Stimulated activated CD4-positive, alpha-beta T cell treated with anti-CD3 and anti-CD28 coated beads, TNF-alpha, amount 100 ng/mL, for 24 hours (primary cell): ENCODE measurements at regions not wholly inside any gene's neighbourhood (a gene's known extent, or its start where the extent isn't known, plus 50 kb on each side); places are given as distances from the start of the nearest gene placed in this dataset.
"Not testable (repeated sequence)": the region's sequence is repeated elsewhere in the genome, so short reads cannot be mapped to it uniquely, and the experiment has no call there.

Experiments used
- DNase-seq, 3 experiments: peaks; one replicate each; pipeline ENCODE4 v3.0.0-alpha.2; 2020; ENCODE audit warnings: low read depth in 3 of 3

DNA sequence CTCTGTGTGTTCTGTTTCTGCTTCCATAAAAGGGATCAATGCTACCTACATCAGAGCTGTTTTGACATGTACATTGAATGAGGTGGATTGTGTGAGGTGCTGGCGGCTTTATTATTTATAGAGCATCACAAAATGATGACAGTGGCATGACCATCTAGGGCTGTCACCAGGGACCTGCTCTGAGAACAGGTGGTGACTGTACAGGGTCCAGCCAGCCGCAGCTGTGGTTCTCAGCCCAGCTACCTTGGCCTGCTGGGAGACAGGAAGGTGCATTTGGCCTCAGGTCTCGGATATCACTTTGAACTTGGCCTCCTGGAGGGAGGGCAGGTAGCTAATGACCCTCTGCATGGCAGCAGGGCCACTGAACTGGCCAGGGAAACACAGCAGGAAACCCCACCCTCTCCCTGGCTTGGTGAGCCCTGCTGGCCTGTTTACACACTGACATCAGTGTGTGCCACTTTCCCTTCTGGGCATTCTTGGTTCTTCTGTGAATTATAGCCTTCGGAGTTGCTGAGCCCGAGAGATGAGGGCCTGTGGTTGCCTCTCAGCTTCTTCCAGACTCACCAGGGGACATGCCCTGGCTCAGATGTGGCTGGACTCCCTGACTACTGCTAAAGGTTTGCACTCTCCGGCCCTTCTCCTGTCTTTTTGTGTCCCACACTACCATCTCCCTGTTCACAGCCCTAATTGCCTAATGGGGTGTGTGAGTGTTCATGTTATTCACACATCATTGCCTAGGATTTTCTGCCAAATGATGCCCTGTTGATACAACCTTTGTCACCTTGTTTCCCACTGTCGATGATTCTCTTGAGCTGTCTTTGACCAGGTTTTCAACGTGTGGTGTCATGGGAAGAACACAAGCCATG is 109.2 kb upstream of the RAB12 start:
- DNase-seq: no peak

DNA sequence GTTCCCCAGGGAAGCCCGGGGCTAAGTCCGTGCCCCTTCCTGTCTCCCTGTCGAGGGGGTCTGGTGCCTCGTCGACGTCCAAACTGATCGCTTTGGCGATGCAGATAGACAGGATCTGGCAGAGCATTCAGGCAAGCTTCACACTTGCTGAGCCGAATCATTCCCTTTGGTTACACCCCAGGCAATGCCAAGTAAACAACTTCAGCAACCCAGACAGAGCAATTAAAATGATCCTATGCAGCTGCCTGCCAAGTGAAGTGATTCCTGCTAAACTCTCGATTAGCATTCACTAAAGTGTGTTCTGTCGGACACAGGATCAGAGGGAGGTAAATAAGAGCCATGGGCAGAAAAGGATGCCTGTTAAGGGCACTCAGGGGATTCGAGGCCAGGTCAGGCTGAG is 108.2 kb upstream of the RAB12 start:
- no peak for DNase-seq

DNA sequence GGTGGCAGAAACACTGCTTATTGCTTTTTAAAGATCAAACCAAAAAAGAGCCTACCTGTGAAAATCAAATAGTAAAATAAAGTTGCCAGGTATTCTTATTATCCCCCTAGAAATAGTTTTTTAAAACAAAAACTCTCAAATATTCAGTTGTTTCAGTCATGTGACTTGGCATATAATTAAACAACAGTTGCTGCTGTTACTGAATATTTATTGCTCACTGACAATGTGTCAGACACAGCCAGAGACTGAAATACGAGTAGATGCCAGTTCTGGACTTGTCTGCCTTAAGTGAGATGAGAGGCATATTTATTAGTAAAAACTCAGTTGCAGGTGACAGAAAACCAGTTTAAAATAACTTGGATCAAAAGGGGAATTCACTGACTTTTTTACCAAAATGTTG is 106.0 kb upstream of the RAB12 start:
- DNase-seq: no peak

DNA sequence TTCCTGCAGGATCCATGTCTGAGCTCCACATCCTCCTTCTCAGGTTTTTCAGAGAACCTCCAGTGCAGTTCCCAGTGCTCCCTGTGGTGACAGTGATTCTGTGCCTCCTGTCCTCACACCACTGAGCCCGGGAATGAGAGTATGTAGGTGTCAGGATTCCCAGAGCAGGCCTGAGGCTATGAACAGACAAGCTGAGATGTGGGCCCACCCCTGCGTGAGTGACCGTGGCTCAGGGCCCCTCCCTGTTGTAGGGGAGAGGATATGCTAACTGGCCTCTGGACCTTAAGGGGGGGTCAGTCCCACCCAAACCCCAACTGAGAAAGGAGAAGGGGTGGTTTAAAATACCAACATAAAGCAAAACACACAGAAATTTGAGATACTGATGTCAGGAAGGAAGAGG is 104.8 kb upstream of the RAB12 start:
- no peak for DNase-seq

DNA sequence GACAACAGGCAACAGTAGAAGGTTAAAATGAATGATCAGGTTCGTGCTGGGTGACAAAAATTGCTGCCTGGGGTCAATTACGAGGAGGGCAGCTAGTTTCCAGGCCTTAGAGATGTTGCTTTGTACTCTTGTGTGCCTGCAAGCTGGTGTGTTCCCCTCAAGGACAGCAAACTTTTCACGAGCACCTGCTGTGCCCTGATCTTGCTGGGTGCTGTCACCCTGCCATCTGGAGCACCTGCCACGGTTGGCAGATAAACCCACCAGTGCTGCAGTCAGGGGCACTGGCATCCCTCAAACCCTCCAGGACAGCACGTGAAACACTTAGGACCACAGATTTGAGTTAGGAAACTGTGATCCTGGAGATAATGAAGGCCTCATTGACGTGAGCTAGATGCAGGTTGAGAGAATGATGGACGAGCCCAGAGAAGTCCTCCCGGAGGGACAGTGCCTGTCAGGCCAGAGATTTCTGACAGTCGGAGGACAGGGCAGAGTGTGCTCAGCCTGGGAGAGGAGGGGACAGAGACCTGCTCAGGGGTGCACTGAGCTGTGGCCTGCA is 104.3 kb upstream of the RAB12 start:
- DNase-seq: no peak

DNA sequence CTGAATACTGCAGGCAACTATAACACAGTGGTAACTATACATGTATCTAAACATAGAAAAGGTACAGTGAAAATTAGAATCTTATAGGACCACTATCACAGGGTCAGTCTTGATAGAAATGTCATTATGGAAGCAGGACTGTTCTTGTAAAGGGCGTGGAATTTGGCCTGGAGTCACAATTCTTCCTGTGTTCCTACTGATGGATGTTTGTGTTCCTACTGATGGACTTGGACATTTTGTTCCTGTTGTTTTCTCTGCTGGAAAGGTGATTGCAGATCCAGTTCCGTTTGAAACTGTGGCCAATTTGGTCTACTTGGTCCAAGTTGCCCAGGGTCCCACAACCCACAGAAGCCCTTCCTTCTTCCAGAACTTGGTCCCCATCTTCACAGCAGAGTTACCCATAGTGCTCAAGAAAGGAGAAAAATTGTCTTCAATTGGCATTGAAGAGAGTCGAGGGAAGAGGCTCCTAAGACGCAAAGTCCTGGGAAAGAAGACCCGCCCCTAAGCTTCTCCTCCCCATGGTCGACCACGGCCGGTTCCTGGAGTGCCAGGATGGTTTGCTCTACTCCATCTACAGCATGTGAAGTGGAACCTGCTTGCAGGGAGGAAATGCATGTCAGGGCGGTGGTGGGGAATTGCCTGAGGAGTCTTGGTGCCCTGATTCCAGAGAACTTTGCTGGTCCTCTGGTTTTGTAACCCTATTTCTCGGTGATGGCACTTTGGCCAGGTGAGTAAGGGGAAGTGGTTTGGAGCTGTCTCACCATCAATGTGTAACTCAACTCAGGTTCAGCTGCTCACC is 102.8 kb upstream of the RAB12 start:
- DNase-seq: no peak

DNA sequence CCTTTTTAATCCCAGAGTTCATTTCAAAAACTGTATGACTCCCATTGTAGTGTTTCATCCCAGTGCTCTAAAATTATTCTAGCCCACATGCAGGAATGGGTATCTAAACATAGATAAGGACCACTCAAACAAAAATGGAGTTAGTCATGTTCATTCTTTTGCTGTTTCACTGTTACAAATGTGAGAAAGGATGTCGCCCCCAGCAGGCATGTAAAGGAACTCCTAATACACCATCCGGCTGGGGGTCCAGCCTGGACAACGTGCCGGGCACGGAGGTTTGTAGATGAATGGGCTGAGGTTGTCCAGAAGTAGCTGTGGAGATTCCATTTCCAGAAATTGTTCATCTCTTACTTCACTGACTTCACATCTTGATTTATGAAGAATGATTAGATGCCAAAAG is 101.9 kb upstream of the RAB12 start:
- no peak for DNase-seq

DNA sequence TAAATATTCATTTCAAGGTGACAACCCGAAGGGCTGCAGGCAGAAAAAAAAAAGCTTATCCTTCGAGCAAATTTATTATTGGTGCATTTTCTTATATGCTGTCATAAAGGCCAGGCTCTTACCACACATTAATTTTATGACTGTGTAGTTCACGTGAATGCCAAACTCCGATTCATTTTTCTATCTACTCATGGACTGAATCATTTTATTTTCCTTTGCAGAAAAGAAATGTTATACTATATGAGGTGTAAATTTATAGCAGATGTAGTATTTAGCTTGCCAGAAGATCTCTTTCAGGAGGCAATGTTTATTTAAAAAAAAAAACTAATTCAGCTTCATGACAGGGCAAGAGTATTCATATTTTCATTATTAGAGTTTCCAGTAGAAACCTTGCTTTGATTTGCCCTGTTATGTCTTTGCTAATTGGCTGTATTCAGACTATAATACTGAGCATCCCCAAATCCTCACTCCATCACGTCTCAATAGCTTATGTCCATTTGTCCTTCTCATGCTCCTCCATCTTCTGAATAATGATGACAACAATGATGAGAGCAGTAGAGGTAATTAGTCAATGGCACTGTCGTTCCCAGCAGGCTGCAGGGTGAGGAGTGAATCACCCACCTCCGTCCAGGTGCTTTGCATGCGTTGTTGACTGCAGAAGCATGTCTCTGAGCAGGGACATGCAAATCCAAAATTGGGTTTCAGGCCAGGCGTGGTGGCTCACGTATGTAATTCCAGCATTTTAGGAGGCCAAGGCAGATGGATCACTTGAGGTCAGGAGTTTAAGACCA is 101.1 kb upstream of the RAB12 start:
- no peak for DNase-seq

DNA sequence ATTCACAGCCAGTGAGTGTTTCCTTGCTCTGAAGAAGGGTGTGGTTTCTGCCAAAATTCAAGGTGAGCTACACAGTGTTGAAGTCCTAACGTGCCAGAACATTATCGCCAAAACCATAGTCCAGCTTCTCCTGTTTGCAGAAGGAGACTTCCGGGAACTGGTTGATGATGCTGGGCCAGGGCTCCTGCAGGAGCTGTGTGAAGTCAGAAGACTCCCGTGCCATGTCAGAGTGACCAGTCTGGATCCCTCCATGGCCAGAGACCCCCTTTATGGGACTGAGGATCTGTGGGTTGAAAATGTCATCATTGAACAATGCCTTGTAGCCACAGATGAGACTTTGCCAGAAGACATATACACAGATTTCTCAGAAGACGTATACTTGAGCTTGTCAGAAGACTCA is 96.0 kb upstream of the RAB12 start:
- DNase-seq: no peak

DNA sequence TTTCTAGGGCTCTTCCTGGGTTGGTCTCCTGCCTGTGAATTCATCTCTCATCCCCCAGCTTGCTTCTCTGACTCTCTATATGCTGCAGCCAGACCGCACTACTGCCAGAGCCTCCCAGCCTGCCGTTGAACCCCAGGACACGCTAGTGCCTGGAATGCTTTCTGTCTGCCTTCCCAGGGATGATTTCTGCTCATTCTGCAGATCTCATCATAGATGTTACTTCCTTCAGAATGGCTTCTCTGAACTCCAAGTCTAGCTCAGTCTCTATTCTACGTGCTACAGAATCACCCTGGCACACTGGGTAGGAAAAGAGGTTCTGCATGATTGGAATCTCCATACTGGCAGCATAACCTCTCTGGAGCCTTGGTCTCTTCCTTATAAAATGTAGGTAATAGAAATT is 94.8 kb upstream of the RAB12 start:
- DNase-seq: no peak

DNA sequence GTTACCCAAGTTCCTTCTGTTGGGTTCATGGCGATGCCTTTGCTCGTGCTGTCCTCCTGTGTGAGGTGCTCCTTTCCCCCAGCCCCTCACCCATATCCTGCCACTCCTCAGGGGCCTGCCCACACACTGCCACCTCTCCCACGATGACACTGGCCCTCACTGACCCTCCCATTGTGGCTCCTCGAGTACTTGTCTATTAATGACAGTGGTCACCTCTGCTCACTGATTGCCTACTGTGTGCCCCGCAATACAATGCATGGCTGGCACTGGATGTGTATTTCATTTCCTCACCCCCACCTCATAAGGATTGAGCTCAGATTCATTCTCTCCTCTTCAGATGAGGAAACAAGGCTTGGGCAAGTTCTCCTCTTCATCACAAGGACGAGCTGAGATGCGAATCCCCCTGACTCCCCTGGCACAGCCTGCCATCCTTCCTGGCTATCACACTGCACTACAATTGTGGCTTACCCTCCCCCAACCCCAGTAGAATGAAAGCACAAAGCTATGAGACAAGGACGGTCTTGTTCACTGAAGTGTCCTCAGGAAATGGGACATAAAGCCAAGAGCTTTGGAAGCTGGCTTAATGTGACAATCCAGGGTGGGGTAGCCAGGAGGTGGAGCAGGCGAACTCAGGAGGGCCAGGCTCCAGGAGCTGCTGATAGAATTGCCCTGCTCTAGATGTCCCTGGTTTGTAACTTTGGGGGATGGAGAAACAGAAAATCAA is 93.9 kb upstream of the RAB12 start:
- no peak for DNase-seq

DNA sequence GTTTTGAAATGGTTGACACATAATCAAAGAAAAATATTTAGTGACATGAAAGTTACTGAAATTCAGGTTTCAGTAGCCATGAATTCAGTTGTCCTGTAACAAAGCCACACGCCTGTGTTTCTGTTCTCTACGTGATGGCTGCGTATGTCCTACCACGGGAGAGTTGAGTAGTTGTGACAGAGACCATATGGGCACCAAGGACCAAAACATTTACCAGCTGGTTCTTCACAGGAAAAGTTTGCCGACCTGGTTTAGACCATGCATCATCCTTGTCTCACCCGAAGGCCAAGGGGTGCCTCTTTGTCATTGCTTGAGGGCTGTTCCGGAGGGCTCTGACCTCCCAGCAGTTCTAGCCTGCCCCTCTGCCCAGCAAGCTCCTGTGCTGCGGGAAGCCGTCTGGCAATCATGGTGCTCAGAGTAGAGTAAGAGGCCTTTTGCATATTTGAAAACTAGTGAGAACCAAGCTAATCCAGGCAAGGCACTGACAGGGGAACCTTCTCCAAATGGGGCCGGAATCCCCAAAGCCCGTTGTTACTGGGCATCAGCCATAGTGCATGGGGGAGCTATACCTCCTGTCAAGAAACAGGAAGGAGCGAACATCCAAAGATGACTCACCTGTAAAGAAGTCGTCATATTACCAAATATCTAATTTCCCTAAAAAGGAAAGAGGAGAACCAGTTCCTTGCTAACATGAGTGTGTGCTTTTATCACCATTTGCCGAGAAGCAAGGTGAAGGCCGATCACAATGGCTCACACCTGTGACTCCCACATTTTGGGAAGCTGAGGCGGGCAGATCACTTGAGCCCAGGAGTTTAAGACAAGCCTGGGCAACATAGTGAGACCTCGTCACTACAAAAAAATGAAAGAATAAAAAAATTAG is 92.6 kb upstream of the RAB12 start:
- DNase-seq: no peak

DNA sequence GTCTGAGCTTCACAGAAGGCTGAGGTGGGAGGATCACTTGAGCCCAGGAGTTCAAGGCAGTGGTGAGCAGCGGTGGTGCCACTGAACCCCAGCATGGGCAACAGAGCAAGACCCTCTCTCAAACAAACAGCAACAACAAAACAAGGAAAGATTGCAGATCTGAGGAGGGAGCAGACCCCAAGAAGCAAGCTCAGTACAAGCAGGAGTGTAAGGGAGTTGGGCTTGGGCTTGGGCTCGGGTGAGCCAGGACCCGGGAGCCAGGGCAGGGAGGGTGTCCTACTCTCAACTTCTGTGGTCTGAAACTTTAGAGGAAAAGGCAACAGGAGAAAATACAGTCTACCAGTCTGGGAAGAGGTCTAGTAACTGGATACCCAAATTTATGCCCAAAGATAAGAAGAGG is 92.0 kb upstream of the RAB12 start:
- no peak for DNase-seq

DNA sequence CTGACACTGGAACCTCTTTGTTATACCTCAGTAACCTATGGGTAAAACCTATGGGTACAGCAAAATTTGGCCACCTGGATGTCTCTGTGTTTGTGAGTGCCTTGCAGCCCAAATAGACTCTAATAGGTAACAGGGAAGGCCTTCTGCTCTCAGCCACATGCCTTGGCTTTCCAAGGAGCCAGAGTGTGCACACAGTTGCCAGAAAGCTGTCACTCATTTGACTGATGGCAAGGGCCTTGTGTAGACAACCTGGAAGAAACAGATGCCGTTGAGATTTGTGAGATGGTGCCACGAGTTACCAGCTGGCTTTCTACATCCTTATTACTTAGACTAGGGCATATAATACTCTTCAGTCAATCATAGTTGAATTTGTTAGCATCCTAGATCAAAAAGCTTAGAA is 90.1 kb upstream of the RAB12 start:
- DNase-seq: no peak

DNA sequence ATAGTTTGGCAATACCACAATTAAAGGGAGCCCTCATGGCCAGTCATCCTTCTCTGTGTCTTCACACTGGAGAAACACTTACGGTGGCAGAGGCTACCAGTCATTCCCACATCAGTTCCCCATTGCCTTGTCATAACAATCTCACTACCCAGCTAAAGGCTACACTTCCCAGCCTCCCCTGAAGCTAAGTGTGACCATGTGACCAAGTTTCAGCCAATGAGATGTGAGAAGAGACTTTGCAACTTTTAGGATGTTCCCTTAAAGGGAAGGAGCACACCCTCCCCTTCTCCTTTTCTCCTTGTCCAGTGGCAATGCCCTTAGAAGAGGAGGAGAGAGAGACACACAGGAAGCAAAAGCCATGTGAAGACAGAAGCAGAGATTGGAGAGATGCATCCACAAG is 89.0 kb upstream of the RAB12 start:
- DNase-seq: no peak

DNA sequence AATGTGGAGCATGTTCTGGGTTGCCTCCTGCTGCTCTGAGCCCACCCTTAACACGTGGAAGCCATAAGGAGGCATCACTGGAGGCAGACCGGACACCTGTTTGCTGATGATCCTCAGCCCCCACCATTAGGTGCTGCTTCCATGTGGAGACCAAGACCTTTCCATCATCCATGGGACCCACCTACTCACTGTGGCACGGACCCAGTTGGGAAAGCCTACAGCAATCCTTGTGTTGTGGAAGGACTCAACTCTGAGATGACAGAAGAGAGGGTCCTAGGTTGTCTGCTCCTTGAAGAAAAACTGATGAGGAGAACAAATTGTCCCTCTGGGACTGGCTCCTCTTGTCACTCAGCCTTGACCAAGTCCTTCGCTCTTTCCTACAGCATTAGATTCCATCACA is 86.5 kb upstream of the RAB12 start:
- DNase-seq: no peak

DNA sequence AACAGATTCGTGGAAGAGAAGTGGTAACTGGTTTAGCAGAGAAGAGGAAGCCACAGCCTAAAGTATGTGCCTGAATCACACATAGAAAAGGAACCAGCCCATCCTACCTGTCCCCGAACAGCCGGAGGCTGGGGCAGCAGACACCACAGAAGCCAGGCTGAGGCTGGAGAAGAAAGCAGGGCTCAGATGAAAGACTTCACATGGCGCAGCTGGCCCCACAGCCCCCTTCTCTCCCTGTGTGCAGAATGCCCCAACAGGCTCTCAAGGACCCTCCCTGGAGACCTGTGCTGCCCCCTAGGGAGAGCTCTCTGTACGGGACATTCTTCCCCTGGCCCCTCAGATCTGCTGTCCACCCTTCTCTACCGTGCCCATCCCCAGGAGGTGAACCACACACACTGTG is 83.5 kb upstream of the RAB12 start:
- no peak for DNase-seq

DNA sequence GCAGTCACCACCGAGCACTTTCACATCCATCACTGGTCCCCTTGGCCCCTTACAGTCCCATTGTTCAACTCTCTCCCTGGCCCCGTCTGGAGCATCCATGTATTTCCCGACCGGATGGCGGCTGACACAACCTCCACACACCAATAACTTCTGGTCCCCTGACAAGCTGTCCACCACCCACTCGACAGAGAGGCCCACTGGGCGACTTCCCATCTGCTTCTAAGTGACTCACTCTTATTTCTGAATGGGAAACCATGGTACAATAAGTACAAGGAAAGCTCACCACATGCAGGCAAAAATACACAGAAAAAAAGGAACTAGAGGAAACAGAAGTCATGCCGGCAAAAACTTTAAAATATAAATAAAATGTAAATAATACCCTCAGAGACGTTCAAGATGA is 82.9 kb upstream of the RAB12 start:
- DNase-seq: no peak

DNA sequence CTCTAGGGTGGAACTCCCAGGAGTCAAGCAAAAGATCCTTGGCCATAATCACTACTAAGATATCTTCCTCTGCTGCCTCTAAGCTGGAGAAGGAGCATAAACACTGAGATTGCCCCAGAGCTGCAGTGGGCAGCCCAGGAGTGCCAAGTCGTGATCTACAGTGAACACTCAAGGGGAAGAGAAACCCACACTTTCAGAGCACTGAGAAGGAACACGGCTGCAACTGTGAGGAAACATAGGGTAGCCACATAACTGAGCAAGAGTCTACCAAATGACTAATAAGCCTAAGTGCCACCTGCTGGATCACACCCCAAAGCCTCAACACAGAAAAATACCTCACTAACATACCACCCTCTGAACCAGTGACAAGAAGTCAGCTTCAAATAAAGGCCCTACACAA is 79.6 kb upstream of the RAB12 start:
- DNase-seq: no peak

DNA sequence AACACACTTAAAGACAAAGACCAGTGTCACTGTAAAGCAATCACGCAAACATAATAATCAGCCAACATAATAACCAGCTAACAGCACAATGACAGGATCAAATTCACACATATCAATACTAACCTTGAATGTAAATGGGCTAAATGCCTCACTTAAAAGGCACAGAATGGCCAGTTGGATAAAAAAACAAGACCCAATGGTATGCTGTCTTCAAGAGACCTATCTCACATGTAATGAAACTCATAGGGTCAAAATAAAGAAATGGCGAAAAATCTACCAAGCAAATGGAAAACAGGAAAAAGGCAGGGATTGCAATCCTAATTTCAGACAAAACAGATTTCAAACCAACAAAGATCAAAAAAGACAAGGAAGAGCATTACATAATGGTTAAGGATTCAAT is 78.2 kb upstream of the RAB12 start:
- DNase-seq: not testable (repeated sequence)

DNA sequence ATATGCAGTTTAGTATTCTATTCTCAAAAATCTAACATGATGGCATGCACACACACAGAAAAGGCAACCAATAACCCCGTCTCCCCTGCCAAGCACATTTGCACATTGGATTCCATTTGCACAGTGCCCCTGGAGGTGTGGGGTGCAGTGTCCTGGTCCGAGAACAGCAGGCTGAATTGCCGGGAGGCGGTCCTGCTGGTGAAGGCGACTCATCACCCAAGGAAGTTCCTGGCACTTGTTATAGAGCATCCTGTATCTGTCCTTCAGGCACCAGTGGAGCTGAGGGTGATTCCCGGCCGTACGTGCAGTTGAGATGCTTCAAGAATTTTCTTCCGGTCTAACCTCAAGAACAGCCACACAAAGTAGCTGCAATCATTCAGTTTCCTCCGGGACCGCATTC is 73.0 kb upstream of the RAB12 start:
- no peak for DNase-seq
